ENCODE measurements at regions not wholly inside any gene's neighbourhood (a gene's known extent, or its start where the extent isn't known, plus 50 kb on each side); places are given as distances from the start of the nearest gene placed in this dataset.

DNA sequence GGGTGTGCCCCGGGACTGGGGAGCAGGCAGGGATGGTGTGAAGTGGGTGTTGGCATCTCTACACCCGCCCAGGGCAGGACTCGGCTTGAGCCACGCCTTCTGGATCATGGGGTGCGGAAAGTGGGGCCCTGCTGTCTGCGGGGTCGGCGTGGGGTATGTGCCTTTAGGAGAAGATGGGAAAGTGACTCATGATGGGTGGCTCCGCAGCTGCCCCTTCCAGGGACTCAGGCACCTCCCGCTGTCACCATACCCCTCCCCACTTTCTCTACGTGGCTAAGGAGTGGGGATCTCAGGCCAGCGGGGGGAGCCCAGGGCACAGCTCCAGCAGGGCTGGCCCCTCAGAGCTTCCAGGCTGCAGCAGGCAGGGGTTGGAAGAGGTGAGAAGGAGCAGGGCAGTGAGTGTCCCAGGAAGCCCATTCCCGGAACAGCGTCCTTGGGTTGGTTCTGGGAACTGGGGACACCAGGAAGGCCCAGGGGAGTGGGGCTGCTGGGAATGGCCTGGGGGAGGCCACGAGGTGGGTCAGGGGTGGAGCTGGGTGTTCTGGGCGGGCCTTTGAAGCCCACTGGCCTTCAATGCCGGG lies 102.9 kb upstream of the FGF3 start:
- no peaks in the 10 kb centered on the region for H3K36me3 ChIP-seq (replicated peaks in 1 of 2; ENCODE audit: control insufficient read depth in 1 of 2, insufficient read depth in 2 of 2, low read length in 2 of 2)
- no peak for TF ChIP-seq SRSF9 (IDR thresholded peaks at IDR 0.05; ENCODE audit: borderline replicate concordance, insufficient read depth, low read depth, low read length, poor library complexity, severe bottlenecking)
- TF ChIP-seq ZNF44 (CRISPR knock-in tag; IDR thresholded peaks at IDR 0.05): no peak
- TF ChIP-seq HHEX (CRISPR knock-in tag; IDR thresholded peaks at IDR 0.05): no peak
- TF ChIP-seq, protein P1, sequence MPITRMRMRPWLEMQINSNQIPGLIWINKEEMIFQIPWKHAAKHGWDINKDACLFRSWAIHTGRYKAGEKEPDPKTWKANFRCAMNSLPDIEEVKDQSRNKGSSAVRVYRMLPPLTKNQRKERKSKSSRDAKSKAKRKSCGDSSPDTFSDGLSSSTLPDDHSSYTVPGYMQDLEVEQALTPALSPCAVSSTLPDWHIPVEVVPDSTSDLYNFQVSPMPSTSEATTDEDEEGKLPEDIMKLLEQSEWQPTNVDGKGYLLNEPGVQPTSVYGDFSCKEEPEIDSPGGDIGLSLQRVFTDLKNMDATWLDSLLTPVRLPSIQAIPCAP (CRISPR knock-in tag; IDR thresholded peaks at IDR 0.05; ENCODE audit: low read depth): no peak
- no peak for TF ChIP-seq ZNF253 (CRISPR knock-in tag; IDR thresholded peaks at IDR 0.05; ENCODE audit: borderline replicate concordance)
- TF ChIP-seq, protein P2, sequence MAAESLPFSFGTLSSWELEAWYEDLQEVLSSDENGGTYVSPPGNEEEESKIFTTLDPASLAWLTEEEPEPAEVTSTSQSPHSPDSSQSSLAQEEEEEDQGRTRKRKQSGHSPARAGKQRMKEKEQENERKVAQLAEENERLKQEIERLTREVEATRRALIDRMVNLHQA (CRISPR knock-in tag; IDR thresholded peaks at IDR 0.05): no peak
- no peak for TF ChIP-seq ZSCAN29 (CRISPR knock-in tag; conservative IDR thresholded peaks at IDR 0.05)
- no peak for TF ChIP-seq ZNF343 (CRISPR knock-in tag; IDR thresholded peaks at IDR 0.05)
- TF ChIP-seq, protein P3, sequence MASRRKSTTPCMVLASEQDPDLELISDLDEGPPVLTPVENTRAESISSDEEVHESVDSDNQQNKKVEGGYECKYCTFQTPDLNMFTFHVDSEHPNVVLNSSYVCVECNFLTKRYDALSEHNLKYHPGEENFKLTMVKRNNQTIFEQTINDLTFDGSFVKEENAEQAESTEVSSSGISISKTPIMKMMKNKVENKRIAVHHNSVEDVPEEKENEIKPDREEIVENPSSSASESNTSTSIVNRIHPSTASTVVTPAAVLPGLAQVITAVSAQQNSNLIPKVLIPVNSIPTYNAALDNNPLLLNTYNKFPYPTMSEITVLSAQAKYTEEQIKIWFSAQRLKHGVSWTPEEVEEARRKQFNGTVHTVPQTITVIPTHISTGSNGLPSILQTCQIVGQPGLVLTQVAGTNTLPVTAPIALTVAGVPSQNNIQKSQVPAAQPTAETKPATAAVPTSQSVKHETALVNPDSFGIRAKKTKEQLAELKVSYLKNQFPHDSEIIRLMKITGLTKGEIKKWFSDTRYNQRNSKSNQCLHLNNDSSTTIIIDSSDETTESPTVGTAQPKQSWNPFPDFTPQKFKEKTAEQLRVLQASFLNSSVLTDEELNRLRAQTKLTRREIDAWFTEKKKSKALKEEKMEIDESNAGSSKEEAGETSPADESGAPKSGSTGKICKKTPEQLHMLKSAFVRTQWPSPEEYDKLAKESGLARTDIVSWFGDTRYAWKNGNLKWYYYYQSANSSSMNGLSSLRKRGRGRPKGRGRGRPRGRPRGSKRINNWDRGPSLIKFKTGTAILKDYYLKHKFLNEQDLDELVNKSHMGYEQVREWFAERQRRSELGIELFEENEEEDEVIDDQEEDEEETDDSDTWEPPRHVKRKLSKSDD (CRISPR knock-in tag; IDR thresholded peaks at IDR 0.05; ENCODE audit: low read depth): no peak
- TF ChIP-seq, protein P4, sequence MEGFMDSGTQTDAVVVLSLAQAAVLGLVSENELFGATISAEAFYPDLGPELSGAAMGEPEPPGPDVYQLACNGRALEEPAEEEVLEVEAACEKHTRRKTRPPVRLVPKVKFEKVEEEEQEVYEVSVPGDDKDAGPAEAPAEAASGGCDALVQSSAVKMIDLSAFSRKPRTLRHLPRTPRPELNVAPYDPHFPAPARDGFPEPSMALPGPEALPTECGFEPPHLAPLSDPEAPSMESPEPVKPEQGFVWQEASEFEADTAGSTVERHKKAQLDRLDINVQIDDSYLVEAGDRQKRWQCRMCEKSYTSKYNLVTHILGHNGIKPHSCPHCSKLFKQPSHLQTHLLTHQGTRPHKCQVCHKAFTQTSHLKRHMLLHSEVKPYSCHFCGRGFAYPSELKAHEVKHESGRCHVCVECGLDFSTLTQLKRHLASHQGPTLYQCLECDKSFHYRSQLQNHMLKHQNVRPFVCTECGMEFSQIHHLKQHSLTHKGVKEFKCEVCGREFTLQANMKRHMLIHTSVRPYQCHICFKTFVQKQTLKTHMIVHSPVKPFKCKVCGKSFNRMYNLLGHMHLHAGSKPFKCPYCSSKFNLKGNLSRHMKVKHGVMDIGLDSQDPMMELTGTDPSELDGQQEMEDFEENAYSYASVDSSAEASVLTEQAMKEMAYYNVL (CRISPR knock-in tag; IDR thresholded peaks at IDR 0.05; ENCODE audit: borderline replicate concordance): no peak
- TF ChIP-seq, protein P5, sequence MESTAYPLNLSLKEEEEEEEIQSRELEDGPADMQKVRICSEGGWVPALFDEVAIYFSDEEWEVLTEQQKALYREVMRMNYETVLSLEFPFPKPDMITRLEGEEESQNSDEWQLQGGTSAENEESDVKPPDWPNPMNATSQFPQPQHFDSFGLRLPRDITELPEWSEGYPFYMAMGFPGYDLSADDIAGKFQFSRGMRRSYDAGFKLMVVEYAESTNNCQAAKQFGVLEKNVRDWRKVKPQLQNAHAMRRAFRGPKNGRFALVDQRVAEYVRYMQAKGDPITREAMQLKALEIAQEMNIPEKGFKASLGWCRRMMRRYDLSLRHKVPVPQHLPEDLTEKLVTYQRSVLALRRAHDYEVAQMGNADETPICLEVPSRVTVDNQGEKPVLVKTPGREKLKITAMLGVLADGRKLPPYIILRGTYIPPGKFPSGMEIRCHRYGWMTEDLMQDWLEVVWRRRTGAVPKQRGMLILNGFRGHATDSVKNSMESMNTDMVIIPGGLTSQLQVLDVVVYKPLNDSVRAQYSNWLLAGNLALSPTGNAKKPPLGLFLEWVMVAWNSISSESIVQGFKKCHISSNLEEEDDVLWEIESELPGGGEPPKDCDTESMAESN (CRISPR knock-in tag; conservative IDR thresholded peaks at IDR 0.05): no peak
- TF ChIP-seq GPN1 (CRISPR knock-in tag; IDR thresholded peaks at IDR 0.05; ENCODE audit: borderline replicate concordance): no peak
- no peak for TF ChIP-seq MIXL1 (CRISPR knock-in tag; IDR thresholded peaks at IDR 0.05)
- TF ChIP-seq SAFB2 (CRISPR knock-in tag; IDR thresholded peaks at IDR 0.05; ENCODE audit: borderline replicate concordance, low read depth): no peak
- no peak overlapping the region for H3K4me3 ChIP-seq (replicated peaks in 1 of 3; ENCODE audit: insufficient read depth in 1 of 3, low read depth in 2 of 3, low read length in 3 of 3)
- H2AFZ ChIP-seq (ENCODE audit: low read length): no peak overlapping the region
- 0 out of 2 replicates have a peak, but pooled peaks cover 8% of the 10 kb centered on the region for H4K20me1 ChIP-seq (ENCODE audit: insufficient read depth, low read length)
- no TSS peak for BruUV-seq (replicated peaks)
- peaks cover 7 to 50% of the 10 kb centered on the region in 2 experiments; a peak in 3 of 5 replicates for H3K27me3 ChIP-seq (ENCODE audit: control insufficient read depth in 1 of 2, insufficient read depth in 2 of 2, low read length in 2 of 2)
- ATAC-seq (no peak), FAIRE-seq (no peak), DNase-seq (ENCODE audit: low spot score) (no peak)
- WGBS (ENCODE audit: low lambda C conversion rate): 25% methylated on average over 14 of the region's 17 CpGs
- intact Hi-C loops (cut with micrococcal nuclease; ENCODE audit: unreplicated experiment) (no loop called here), in situ Hi-C loops (cut with HindIII; ENCODE audit: extremely low pct_ligation_motif_present, low pct_unique_long_range_greater_than_20kb) (no loop called here)
- no peak overlapping the region for H3K27ac ChIP-seq (ENCODE audit: extremely low read length, insufficient read depth, low read length)
- H3K4me2 ChIP-seq (ENCODE audit: low read depth, low read length): no peak overlapping the region
- H3K9ac ChIP-seq (ENCODE audit: insufficient read depth, low read depth, low read length): no peak overlapping the region
- H3K4me1 ChIP-seq (ENCODE audit: insufficient read depth, low read length): no peaks in the 10 kb centered on the region
- H3K79me2 ChIP-seq (ENCODE audit: insufficient read depth, low read length): no peaks in the 10 kb centered on the region
- POLR2A ChIA-PET: no interaction called here
- CTCF ChIA-PET (ENCODE audit: low intra/inter-chr PET ratio, low total read pairs): no interaction called here
- H3K9me3 ChIP-seq (ENCODE audit: low read length): no peaks in the 10 kb centered on the region

All from HepG2 (cell line).